ENCODE measurements at regions not wholly inside any gene's neighbourhood (a gene's known extent, or its start where the extent isn't known, plus 50 kb on each side); places are given as distances from the start of the nearest gene placed in this dataset.
A peak's percentile ranks its signal among the peaks of the same experiment; 100 is the strongest.

DNA sequence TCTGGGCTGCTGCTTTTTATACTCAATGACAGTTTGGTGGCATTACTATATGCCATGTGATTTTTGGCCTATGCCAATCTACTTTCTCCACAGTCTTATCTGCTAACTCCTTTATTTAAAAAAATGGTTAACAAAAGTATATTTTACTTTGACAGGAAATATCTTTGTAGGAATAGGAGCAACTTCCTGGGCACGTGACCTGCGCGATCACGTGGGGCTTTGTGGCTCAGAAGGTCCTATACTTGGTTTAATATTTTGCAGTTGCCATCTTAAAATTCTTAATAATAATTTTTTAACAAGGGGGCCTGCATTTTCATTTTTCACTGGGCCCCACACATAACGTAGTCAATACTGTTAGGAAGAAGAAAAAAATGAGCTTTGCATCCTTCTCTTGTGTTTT is 249.7 kb downstream of the ACTR3 start:
- no peak for DNase-seq

DNA sequence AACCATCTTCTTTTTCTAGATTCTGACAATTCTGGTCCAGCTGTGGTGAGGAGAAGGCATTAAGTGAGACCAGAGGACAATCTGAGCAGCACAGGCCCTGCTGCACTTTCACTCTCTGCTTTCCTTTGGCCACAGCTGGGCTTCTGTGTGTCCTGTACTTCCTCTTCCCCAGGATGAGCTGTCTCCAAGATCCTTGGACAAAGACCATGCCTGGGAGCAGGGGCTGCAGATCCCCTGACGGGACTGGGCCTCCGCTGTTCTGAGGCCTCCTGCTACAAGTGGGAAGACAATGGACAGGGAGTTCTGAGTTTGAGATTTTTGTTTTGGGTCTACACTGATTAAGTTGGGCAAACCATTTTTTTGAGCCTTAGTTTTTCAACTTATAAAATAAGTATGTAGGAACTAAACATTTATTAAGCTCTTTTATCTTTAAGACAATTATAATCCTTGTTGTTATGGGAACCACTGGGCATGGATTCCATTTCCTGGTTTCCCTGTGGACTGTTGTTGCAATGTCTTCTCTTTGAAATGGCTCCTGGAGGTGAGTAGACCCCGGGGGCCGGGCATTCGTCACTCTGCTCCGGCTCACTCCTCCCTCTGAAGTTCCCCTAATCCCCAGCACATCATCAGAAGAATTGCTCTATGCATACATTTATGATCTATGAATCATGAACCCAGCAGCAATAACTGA is 266.6 kb downstream of the ACTR3 start:
- no peak for DNase-seq

DNA sequence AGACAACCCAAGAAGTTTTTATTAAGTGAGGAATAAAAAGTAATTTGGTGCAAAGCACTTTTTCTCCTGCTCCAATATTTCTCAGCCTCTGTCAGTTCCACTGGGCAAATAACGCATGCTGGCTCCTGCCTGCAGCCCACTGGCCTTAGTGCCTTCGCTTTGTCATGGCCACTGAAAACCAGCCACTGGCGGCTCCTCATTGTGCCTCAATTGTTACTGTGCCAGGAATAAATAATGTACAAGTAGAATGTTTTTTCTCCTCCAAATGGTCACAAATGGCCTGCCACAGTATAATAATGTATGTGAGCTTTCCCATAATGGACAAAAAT is 267.1 kb downstream of the ACTR3 start:
- DNase-seq, result no peak

DNA sequence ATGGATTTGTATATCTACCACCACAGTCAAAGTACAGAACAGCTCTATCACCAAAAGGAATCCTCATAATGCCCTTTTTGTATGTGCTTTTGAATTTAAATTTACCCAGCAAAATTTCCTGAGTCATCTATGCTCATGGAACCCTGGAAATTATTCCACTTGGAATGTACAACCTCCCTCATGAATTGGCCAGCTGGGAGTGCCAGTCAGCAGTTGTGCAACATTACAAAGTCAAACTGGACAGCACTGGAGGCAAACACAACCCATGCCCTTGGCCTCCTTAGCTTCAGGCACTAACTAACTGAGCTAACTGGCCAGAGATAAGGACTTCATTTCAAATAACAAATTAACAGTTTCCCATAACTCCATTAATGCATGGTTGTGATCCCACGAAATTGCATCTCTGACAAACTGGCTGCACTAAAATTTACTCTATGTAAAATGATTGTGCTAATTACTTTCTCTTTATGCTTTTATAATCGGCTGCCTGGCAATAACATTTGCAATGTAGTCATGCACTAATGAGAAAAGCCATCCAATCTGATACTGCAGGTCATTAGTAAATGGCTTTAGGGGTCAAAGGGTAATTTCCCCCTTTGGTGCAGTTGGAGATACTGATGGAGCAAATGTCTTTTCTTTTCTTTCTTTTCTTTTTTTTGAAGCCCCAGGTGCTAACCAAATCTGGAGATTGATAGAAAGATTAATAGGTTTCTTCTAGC is 270.5 kb downstream of the ACTR3 start:
- DNase-seq, result no peak

DNA sequence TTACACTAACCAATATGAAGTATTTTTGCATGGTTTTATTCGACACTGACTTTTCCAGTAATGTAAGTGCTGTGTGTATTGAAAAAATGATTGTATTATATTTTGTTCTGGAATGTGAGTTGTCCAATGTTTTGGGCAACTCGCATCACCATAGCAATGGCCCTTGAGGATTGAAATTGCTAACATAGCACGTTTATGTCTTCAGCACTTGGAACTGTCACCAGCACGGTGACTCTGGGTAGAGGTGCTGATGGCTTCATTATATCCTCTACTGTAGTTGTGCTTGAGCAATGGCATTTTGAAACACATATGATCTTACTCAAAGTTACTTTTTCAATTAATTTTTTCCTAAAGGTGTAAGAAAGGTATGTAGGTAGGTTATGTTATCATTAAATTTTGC is 271.5 kb downstream of the ACTR3 start:
- no peak for DNase-seq

DNA sequence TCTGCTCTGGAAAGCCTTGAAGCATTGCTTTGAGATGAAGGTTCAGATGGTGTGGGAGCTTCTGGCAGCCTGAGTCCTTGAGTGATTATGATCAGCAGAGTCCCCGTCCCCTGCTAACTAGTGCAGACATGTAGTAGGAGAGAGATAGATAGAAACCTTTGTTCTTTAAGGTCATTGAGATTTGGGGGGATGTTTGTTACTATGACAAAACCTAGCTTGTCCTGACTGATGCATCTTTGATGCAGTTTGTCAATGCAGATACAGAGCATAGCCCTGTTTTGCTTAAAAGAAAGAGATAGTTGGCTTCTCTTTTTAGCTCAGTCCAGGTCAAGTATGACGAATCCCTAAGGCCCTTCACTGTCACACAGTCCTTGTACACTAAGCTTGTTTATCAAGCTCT is 274.6 kb upstream of the DPP10 start:
- DNase-seq, result no peak

DNA sequence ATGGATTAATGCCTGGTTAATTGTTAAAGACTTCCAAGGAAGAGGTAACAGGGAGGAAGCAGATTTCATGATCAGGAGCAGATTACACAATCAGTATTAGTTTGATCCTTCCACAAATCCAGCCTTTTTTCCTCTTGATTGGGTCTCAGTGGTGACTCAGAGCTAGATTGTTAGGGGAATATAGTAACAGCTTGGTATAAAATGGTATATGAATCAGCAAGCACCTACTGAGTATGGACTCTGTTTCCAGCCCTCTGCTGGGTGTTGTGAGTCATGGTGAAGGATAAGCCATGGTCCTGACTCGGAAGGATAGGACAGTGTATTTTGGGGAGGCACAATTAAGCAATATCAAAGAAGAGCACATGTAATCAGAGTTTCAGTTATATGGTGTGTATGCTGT is 272.4 kb upstream of the DPP10 start:
- DNase-seq, result no peak

DNA sequence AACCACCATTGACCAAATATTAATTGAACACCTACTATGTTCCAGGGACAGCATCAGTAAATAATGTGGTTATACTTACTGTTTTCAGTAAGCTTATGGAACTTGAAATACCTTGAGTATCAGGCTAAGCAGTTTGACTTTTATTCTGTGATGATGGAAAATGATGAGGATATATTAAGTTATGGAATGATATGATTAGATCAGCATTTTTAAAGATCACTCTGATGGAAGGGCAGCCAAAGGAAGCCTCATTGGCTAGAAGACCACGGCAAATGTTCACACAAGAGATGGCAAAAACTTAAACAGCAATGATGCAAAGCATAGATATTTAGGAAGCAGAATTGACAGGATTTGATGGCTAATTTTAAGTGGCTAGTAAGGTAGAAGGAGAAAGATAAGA is 266.9 kb upstream of the DPP10 start:
- DNase-seq, result no peak

DNA sequence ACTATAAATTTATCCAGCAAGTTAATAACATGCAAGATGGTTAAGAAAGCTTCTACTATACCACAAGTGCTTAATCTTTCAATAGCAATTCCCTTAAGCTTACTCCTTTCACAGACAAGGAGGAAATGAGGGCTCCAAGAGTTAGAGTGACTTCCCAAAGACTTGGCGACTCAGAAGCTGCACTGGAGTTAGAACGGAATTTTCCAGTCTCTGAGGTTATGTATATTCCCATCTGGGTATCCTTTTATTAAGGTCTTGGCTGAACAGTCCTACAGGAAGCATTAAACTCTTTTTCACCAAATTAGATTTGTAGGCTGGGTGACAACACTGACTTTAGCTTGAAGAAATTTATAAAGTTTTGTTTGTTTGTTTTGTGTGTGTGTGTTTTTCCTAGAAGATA is 256.9 kb upstream of the DPP10 start:
- no peak for DNase-seq

DNA sequence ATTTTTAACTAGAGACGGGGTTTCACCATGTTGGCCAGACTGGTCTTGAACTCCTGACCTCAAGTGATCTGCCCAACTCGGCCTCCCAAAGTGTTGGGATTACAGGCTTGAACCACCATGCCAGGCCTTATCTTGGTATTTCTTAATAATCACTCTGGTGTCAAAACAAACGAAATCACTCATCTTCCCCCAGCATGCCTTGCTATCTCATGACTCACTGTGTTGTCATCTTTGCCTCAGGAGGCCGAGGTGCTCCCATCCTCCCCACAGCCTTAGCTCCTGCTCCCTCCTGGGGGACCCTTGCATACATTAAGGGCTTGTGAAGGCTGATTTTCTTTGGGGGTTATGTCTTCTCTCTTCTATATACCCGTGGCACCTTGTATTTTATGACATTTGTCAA is 250.1 kb upstream of the DPP10 start:
- DNase-seq, result no peak

DNA sequence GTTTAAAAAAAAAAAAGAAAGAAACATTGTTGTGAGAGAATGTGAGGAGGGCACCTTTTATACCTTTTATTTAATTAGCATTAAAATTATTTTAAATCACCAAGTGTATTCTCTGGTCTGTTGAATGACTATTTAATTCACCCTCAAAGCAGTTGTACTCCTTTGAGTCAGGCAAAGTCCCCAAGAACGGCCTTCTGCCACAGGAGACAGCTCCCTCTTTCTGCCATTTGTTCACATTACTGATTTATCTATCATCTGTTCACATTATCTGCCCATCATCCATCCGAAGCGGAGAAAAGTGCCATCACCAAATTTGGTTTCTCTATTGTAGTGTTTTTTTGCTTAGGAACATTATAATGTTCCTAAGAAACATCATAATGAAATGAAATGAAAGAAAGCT is 240.7 kb upstream of the DPP10 start:
- no peak for DNase-seq

DNA sequence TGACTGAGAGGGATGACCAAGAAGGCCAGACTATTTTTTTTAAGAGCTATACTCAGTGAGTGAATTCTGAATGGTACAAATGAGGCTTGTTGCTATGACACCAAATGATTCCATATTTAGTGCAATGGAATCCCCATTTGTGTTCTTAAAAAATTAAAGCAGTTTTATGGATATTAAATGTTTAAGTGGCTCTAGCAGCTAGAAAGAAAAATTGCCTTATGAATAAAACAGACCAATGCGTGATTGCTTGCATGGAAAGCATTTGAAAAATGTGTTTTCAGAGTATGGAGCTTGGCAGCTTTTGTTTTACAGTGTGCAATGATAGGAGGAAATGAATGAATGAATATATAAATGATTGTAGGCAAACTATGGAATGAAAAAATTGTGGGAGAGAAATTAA is 238.8 kb upstream of the DPP10 start:
- no peak for DNase-seq

DNA sequence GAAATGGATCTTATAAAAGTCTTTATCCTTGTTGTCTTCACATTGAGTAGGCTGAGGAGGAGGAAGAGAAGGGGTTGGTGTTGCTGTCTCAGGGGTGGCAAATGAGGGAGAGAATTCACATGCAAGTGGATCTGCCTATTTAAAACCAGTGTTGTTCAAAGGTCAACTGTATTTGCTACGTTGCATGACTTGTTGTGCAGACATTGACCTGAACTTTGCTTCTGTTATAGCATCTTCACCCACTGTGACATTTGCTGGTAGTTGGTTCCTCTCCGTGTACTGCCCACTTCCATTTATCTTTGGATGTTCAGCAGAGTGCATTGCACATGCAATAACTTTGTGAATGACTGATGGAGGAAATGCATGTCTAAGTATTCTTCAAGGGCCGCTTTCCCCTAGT is 228.6 kb upstream of the DPP10 start:
- no peak for DNase-seq

DNA sequence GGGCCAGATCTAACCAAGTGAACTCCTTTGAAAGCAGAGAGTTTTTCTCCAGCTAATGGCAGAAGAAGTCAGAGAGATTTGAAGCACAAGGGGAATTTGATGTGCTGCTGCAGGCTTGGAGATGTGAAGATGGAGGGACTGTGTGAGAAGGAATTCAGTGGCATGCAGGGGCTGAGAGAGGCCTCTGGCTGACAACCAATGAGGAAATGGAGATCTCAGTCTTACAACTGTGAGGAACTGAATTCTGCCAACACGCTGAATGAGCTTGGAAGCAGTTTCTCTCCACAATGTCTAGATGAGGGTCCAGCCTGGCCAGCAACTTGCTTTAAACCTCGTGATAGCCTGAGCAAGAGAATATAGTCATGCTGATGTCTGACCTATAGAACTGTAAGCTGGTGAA is 224.1 kb upstream of the DPP10 start:
- no peak for DNase-seq

DNA sequence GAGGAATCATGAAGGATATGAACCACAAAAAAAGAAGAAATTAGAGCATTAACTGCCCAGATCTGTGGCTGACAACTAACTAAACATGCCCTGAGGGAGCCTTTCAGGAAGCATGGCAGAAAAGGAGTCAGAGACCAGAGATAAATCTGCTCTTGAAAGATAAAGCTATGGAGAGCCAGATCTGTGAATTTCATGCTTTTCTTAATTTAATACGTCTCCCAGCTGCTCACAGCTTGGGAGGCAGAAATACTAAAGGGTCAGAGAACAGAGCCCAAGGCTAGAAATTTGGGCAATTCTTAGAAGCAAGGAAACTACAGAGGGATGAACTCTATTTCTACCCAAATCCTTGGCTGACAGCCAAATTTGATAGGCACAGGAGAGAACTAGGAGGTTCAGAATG is 223.0 kb upstream of the DPP10 start:
- peak; percentile 3 for DNase-seq

DNA sequence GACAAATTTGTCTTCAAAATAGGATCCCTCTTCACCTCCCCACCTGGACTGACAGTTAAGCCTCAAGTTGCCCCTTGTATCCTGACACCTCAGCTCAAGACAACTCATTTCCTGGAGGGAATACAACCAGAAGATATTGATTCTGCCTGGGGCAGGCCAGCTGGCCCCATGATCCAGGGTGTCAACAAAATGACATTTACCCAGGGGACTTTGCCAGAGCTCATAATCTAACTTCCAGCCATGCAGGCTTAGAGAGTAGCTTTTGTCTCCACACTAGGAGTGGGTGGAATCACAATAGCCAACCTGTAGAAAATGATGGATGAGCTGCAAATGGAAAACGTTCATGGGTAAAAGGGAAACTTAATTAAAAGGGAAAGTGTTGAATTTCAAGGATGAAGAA is 220.1 kb upstream of the DPP10 start:
- DNase-seq, result no peak

DNA sequence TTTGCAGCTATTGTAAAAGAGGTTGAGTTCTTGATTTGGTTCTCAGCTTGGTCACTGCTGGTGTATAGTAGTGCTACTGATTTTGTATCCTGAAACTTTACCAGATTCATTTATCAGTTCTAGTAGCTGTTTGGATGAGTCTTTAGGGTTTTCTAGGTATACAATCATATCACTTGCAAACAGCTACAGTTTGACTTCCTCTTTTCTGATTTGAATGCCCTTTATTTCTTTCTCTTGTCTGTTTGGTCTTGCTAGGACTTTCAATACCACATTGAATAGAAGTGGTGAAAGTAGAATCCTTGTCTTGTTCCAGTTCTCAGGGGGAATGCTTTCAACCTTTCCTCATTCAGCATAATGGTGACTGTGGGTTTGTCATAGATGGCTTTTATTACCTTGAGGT is 210.5 kb upstream of the DPP10 start:
- DNase-seq, result no peak

DNA sequence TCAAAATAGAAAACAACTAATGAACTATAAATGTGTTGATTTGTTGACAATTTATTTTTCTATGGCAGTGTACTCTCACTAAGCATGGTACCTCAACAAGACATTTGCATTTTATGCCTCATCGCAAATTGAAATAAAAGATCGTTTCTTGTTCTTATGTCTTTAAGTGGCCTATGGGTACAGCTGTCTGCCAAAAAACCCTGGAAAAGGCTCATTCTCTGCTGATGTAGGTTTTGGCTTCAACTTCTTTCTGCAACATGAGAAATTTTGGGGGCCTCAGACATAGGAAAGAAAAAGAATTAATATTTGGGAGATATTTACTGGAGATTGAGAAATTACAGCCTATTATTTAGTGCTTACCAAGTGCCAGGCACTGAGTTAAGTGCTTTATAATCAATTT is 205.1 kb upstream of the DPP10 start:
- no peak for DNase-seq

DNA sequence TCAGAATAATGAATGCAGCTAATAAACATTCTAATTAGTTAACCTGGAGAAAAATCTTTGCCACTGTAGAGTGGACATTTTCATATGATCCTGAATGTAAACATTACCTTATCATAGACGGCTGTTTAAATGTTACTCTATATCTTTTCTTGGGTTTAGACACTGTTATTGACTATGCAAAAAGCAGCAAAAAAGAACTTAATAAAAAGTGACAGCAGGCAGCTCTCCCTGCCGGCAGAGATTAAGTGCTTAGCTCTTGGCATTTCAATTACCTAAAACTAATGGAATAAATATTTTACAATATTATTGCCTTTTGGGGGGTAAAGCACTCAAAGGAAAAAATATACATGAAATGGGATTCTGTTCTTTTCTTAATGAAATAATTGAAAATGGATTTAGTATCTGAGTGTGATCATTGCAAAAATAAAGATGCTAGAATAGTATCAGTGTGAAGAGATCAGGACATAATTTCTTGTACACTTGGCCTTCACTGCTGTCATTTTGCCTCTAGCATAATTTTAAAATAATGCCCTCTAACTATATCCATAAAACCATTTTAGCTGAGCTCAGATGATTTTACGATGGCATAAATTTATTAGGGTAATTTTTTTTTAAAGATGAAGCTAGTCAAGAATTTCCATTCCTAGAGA is 203.4 kb upstream of the DPP10 start:
- DNase-seq, result no peak

DNA sequence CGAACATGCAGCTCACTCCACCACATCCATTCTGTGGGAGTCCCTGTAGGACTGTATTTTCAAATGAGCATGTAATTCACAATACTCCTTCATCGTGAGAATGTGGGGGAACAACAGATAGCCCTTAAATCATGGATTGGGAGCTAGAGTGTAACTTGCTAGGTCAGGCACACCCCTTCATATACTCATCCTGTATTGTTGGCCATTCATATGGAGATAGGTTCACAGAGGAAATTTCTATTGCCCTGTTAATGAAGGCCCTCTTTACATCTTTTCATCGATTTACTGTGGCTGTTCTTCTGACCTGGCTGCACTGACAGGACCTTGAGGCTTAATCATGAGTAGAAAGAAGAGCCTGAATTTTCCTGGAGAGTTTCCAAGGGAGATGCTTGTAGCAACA is 193.8 kb upstream of the DPP10 start:
- no peak for DNase-seq

DNA sequence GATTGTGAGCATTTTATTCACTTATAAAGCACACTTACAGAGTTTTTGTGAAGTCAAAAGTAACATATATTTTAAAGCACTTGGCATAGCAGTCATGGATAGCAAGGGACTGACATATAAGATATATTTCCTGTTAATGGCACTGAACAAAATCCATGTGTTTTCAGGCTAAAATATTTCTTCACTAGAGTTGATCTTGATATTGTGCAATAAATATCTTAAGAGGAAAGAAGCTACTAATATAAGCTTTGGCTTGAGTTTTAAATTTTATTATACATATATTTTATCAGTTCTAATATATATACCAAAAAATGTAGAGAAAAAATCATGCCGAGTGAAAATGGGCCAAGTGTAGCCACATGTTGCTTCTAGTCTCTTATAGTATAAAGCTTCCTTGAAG is 189.7 kb upstream of the DPP10 start:
- DNase-seq, result no peak

DNA sequence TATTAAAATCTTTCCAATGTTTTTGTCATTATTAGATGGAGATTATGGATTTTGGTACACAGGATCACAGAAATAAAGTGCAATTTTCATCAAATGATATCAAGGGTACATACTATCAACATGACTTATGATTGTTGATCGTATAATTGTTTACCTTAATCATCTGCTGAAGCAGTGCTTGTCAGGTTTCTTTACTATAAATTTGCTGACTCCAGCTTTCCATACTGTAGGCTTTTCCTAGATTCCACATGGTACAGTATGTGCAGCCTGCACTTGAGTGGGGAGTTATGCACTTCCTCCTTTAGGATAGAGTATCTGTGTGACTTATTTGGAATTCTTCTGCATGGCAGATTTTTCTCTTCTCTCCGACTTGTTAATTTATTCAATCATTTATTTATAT is 187.6 kb upstream of the DPP10 start:
- no peak for DNase-seq

DNA sequence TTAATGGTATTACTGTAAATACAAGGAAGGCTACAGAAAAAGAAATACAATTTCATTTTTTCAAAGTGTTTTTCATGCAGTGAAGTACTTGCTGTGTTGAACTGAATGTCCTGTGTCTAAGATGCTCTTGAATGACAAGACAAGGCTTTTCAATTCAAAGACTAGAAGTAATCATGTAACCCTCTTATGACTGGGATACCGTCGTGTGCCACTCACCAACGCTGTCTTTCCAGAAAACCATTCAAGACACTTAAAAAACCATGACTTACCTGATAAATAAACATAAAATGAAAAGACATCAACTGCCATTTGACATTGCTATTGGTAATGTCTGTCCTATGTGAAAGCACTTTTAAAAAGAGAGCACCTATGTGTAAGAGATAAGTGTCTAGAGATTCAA is 183.1 kb upstream of the DPP10 start:
- DNase-seq, result no peak

DNA sequence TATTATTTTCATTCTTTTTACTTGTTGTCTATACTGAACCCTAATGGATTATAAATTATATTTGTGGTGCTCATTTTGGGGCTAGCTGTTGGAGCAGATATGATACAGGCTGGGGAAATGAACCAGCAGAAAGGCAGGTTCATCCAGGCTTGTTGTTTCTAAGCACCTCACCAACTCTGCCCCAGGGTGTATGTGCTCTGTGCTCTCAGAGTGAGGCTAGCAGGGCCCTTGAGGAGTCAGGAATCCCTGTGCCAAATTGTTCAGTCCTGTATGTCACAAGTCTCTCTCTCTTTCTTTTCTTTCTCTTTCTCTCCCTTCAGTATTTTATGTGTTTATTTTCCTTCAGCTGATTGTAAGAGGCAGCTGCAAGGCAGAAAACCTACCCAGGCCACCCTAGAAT is 181.1 kb upstream of the DPP10 start:
- DNase-seq, result no peak

DNA sequence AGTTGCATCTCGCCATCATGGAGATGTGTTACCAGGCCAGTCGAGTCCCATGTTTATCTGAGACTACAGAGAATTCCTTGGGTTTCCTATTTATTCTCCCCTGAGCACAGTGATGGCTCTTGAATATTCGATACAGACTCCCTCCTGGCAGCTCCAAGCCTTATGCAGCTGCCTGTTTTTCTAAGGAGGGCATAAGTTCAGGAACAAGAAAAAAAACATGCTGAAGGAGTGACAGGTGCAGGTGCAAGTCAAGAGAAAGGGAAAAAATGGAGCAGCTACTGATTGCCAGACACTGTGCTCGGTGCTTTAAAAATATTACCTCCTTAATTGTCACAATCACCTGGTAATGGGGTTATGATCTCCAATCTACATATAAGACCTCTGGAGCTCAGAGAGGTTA is 177.2 kb upstream of the DPP10 start:
- DNase-seq, result no peak
